HG03025 (cell line): ENCODE measurements at regions not wholly inside any gene's neighbourhood (a gene's known extent, or its start where the extent isn't known, plus 50 kb on each side); places are given as distances from the start of the nearest gene placed in this dataset.
"Not testable (repeated sequence)": the region's sequence is repeated elsewhere in the genome, so short reads cannot be mapped to it uniquely, and the experiment has no call there.

Experiments used
- ATAC-seq: cut with Tn5 transposase; IDR thresholded peaks from one replicate; pipeline ENCODE4 v1.9.1; 2021; ENCODE audit warnings: mild to moderate bottlenecking, moderate library complexity; ENCODE audit not compliant: unreplicated experiment, low FRiP score

GRCh38 chr5:82626012-82626411 lies 347.9 kb upstream of the RPS23 start:
- ATAC-seq: not testable (repeated sequence)

- no peak for ATAC-seq
Observed at GRCh38 chr5:82624062-82624461, 345.9 kb upstream of the RPS23 start.

GRCh38 chr5:82622711-82623514 lies 344.8 kb upstream of the RPS23 start:
- no peak for ATAC-seq

- no peak for ATAC-seq
Observed at GRCh38 chr5:82622205-82622604, 344.1 kb upstream of the RPS23 start.

GRCh38 chr5:82620957-82621600 lies 342.9 kb upstream of the RPS23 start:
- ATAC-seq: no peak

GRCh38 chr5:82619097-82619496 lies 340.9 kb upstream of the RPS23 start:
- no peak for ATAC-seq

GRCh38 chr5:82614706-82615105 lies 336.6 kb upstream of the RPS23 start:
- no peak for ATAC-seq

GRCh38 chr5:82613891-82614290 lies 335.7 kb upstream of the RPS23 start:
- ATAC-seq: no peak

- no peak for ATAC-seq
Observed at GRCh38 chr5:82610686-82611085, 332.5 kb upstream of the RPS23 start.

GRCh38 chr5:82605441-82605973 lies 327.4 kb upstream of the RPS23 start:
- no peak for ATAC-seq

GRCh38 chr5:82603033-82603987 lies 325.2 kb upstream of the RPS23 start:
- no peak for ATAC-seq

- ATAC-seq: no peak
Observed at GRCh38 chr5:82601861-82602260, 323.7 kb upstream of the RPS23 start.

GRCh38 chr5:82601077-82601476 lies 322.9 kb upstream of the RPS23 start:
- no peak for ATAC-seq

- no peak for ATAC-seq
Observed at GRCh38 chr5:82599692-82600091, 321.5 kb upstream of the RPS23 start.

- ATAC-seq: no peak
Observed at GRCh38 chr5:82599030-82599429, 320.9 kb upstream of the RPS23 start.

- no peak for ATAC-seq
Observed at GRCh38 chr5:82597437-82597836, 319.3 kb upstream of the RPS23 start.

GRCh38 chr5:82596451-82596850 lies 318.3 kb upstream of the RPS23 start:
- ATAC-seq: no peak

GRCh38 chr5:82595113-82595512 lies 317.0 kb upstream of the RPS23 start:
- ATAC-seq: no peak

GRCh38 chr5:82594097-82594496 lies 315.9 kb upstream of the RPS23 start:
- no peak for ATAC-seq

GRCh38 chr5:82593481-82593880 lies 315.3 kb upstream of the RPS23 start:
- ATAC-seq: no peak

GRCh38 chr5:82591021-82591515 lies 312.9 kb upstream of the RPS23 start:
- no peak for ATAC-seq
